HL-60 (cell line): ENCODE measurements at regions not wholly inside any gene's neighbourhood (a gene's known extent, or its start where the extent isn't known, plus 50 kb on each side); places are given as distances from the start of the nearest gene placed in this dataset.

Experiments
- DNase-seq, 2 experiments: peaks; one replicate each; pipeline ENCODE4 v3.0.0-alpha.2; 2010 to 2020; ENCODE audit warnings: low read depth in 1 of 2, low spot score in 1 of 2
- H3K27ac ChIP-seq: fragments of 250-450 bp; sonication (Bioruptor Pico); replicated peaks from 2 replicates; pipeline ENCODE4 v1.5.1; 2020; ENCODE audit warnings: mild to moderate bottlenecking, moderate library complexity
- H3K27me3 ChIP-seq: fragments of 250-450 bp; sonication (Bioruptor Pico); 2 replicates; pipeline ENCODE4 v1.5.1; 2021; ENCODE audit warnings: mild to moderate bottlenecking, moderate library complexity; ENCODE audit not compliant: insufficient read depth, poor library complexity, severe bottlenecking
- H3K4me3 ChIP-seq: replicated peaks from 2 replicates; pipeline ENCODE4 v1.5.1; 2011; ENCODE audit warnings: mild to moderate bottlenecking, control low read depth, low read length; ENCODE audit not compliant: insufficient read depth
- GABPA ChIP-seq: IDR thresholded peaks from 2 replicates; pipeline ENCODE4 v1.6.1; 2012; ENCODE audit warnings: low read depth
- POLR2AphosphoS5 ChIP-seq: IDR thresholded peaks from 2 replicates; pipeline ENCODE4 v1.6.1; 2012; ENCODE audit warnings: low read depth
- SPI1 ChIP-seq: IDR thresholded peaks from 2 replicates; pipeline ENCODE4 v1.6.1; 2012; ENCODE audit warnings: low read depth, mild to moderate bottlenecking, borderline replicate concordance
- TF ChIP-seq, protein P1 (sequence below): IDR thresholded peaks from 2 replicates; pipeline ENCODE4 v1.6.1; 2012; ENCODE audit warnings: low read depth; ENCODE audit not compliant: insufficient replicate concordance
- TF ChIP-seq, protein P2 (sequence below): IDR thresholded peaks from one replicate; pipeline ENCODE4 v1.5.1; 2011; ENCODE audit warnings: low read length, control low read depth, inconsistent platforms; ENCODE audit not compliant: insufficient read depth

DNA sequence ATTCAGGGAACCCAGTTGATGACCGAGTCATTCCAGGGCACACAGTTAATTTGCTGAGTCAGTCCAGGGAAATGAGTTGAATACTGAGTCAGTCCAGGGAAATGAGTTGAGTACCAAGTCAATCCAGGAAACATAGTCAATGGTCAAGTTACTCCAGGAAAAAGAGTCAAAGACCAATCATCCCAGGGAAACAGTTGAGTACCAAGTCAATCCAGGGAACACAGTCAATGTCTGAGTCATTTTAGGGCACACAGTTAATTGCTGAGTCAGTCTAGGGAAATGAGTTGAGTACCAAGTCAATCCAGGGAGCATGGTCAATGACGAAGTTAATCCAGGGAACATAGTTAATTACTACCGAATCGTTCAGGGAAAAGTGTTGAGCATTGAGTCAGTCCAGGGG lies 754.4 kb downstream of the NLGN4X start:
- DNase-seq, result no peak
- Histone ChIP-seq H3K4me3 (no peak overlapping the region), H3K27me3 (no peaks in the 10 kb centered on the region), H3K27ac (no peak overlapping the region)
- TF ChIP-seq GABPA, result no peak
- TF ChIP-seq, protein P1, sequence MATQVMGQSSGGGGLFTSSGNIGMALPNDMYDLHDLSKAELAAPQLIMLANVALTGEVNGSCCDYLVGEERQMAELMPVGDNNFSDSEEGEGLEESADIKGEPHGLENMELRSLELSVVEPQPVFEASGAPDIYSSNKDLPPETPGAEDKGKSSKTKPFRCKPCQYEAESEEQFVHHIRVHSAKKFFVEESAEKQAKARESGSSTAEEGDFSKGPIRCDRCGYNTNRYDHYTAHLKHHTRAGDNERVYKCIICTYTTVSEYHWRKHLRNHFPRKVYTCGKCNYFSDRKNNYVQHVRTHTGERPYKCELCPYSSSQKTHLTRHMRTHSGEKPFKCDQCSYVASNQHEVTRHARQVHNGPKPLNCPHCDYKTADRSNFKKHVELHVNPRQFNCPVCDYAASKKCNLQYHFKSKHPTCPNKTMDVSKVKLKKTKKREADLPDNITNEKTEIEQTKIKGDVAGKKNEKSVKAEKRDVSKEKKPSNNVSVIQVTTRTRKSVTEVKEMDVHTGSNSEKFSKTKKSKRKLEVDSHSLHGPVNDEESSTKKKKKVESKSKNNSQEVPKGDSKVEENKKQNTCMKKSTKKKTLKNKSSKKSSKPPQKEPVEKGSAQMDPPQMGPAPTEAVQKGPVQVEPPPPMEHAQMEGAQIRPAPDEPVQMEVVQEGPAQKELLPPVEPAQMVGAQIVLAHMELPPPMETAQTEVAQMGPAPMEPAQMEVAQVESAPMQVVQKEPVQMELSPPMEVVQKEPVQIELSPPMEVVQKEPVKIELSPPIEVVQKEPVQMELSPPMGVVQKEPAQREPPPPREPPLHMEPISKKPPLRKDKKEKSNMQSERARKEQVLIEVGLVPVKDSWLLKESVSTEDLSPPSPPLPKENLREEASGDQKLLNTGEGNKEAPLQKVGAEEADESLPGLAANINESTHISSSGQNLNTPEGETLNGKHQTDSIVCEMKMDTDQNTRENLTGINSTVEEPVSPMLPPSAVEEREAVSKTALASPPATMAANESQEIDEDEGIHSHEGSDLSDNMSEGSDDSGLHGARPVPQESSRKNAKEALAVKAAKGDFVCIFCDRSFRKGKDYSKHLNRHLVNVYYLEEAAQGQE, result no peak
- no peak for TF ChIP-seq SPI1
- TF ChIP-seq POLR2AphosphoS5, result no peak
- TF ChIP-seq, protein P2, sequence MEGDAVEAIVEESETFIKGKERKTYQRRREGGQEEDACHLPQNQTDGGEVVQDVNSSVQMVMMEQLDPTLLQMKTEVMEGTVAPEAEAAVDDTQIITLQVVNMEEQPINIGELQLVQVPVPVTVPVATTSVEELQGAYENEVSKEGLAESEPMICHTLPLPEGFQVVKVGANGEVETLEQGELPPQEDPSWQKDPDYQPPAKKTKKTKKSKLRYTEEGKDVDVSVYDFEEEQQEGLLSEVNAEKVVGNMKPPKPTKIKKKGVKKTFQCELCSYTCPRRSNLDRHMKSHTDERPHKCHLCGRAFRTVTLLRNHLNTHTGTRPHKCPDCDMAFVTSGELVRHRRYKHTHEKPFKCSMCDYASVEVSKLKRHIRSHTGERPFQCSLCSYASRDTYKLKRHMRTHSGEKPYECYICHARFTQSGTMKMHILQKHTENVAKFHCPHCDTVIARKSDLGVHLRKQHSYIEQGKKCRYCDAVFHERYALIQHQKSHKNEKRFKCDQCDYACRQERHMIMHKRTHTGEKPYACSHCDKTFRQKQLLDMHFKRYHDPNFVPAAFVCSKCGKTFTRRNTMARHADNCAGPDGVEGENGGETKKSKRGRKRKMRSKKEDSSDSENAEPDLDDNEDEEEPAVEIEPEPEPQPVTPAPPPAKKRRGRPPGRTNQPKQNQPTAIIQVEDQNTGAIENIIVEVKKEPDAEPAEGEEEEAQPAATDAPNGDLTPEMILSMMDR, result no peak

DNA sequence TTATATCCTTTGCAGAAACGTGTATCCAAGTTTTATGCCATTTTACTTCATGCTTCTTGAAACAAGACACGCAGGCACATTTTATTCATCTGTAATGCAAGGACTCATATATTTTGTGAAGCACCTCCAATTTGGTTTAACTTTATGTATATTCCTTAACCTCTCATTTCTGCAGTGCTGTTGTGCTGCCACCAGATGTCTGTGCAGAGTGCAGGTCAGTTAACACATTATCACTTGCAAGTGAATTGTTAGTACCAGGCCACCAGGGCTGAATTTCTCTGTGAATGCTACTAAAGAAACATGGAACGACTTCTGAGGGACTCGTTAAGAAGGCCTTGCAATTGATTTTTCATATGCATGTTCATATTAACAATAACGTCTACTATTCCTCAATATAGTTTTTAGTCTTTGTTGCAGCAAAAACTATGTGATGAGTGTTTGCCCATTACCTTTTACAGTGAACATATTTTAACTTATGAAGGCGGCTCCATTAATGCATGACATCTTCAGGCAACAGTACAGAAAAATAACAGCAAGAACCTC lies 770.3 kb downstream of the NLGN4X start:
- TF ChIP-seq SPI1 (no peak), POLR2AphosphoS5 (no peak), GABPA (no peak)
- TF ChIP-seq, protein P1, result no peak
- TF ChIP-seq, protein P2, result no peak
- H3K27me3 ChIP-seq, result no peaks in the 10 kb centered on the region
- H3K4me3 ChIP-seq, result no peak overlapping the region
- H3K27ac ChIP-seq, result no peak overlapping the region
- no peak for DNase-seq

DNA sequence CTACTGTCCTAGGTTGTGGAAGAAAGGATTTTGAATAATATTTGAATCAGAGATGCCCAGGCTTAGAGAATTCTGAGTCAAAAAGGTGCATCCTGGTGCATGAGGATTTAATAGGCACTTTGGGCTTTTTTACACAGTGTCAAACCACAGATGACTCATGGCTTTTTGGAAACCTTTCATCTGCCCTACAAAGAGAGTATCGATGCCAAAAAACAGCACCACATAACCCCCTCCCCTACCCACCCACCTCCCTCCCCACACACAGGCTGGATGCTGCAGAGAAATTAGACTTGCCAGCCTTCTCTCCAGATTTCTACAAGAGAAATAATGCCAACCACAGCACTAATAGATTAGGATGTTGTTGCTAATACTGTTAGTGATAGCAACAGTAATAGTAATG lies 779.3 kb downstream of the NLGN4X start:
- Histone ChIP-seq H3K27me3 (no peaks in the 10 kb centered on the region), H3K27ac (no peak overlapping the region), H3K4me3 (no peak overlapping the region)
- DNase-seq, result no peak
- TF ChIP-seq GABPA (no peak), SPI1 (no peak)
- TF ChIP-seq, protein P1, result no peak
- TF ChIP-seq, protein P2, result no peak
